HG03045 (cell line): ENCODE measurements at regions not wholly inside any gene's neighbourhood (a gene's known extent, or its start where the extent isn't known, plus 50 kb on each side); places are given as distances from the start of the nearest gene placed in this dataset.

ENCODE experiments used
- ATAC-seq: cut with Tn5 transposase; IDR thresholded peaks from one replicate; pipeline ENCODE4 v1.9.1; 2021; ENCODE audit warnings: mild to moderate bottlenecking, moderate library complexity; ENCODE audit not compliant: unreplicated experiment

DNA sequence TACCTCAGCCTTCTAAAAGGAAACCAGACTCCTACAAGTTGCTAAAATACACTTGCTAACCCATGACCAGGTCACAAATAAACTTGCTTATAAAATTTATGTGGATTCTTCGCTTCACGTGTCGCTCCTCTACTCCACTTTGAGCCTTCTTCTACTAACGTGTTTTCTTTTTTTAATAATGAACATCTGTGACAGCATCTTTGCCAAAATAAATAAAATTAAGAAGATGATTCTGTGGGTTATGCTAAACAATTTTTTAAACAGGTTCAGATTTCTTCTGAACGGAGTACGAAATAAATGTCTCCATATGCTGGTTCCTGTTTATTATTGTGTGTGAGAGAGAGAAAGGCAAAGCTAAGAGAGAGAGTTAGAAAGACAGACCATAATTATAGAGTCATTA lies 735.8 kb downstream of the LTN1 start:
- ATAC-seq, result no peak

- ATAC-seq, result no peak
Measured at GRCh38 chr21:28256420-28256831, 736.3 kb downstream of the LTN1 start.

- ATAC-seq, result no peak
Measured at GRCh38 chr21:28253961-28254360, 738.7 kb downstream of the LTN1 start.

- no peak for ATAC-seq
Measured at GRCh38 chr21:28253338-28253737, 739.3 kb downstream of the LTN1 start.

- ATAC-seq, result no peak
Measured at GRCh38 chr21:28252928-28253327, 739.7 kb downstream of the LTN1 start.

- ATAC-seq, result no peak
Measured at GRCh38 chr21:28250946-28251345, 741.7 kb downstream of the LTN1 start.

- ATAC-seq, result no peak
Measured at GRCh38 chr21:28247454-28248020, 745.1 kb downstream of the LTN1 start.

- no peak for ATAC-seq
Measured at GRCh38 chr21:28240586-28240985, 752.1 kb downstream of the LTN1 start.

GRCh38 chr21:28239340-28239739 lies 753.3 kb downstream of the LTN1 start:
- no peak for ATAC-seq

DNA sequence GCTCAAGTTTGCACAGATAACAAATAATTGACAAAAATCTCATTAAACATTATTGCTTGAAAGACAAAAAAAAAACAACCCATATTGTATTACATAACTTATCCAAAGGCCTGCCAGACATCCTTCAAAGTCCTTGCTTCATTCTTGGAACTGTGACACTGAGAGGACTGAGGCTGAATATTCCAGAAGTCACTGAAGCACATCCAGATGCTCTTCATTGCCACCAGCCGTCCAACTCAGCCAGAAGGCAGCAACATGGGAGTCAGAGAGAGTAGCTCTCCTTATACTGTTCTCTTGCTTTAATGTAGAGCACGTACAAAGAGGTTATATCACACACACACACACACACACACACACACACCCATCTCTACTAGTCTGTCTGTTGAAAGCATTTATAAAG lies 755.0 kb downstream of the LTN1 start:
- ATAC-seq, result no peak

DNA sequence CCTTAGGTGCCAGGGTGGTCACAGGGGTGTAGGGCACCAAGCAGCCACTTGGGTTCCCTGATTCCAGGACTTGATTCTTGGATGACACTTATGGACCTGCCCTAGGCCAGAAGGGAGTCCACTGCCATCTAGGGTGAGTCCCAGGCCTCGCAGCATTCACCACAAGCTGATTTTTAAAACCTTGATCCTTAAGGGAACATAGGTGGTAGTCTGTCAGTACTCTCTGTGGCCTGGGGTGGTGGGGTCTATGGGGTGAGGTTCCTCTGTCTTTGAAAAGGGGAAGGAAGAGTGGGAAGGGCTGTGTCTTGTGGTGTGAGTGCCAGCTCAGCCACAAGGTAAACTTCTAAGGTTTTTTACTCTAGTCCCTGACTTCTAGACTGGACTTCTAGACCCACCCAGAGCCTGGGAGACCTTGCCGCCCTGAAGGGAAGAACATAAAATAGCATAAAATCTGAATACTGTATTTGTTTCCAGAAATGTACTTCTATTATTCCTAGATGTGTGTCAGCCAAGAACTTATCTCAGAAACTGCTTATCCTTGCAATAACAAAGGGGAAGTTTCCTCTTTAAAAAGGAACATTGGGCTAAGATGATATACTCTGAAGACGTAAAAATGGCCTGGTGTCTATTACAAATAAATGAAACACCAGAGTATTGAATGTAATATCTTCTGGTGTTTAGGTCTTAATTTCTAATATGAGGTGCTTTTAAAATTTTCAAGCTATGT lies 757.3 kb downstream of the LTN1 start:
- no peak for ATAC-seq

DNA sequence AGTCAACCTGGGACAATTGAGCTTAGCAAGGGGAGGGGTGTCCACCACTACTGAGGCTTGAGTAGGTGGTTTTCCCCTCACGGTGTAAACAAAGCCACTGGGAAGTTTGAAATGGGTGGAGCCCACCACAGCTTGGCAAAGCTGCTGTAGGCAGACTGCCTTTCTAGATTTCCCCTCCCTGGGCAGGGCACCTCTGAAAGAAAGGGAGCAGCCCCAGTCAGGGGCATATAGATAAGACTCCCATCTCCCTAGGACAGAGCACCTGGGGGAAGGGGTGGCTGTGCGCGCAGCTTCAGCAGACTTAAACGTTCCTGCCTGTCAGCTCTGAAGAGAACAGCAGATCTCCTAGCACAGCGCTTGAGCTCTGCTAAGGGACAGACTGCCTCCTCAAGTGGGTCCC lies 758.4 kb downstream of the LTN1 start:
- ATAC-seq, result no peak

- ATAC-seq, result no peak
Measured at GRCh38 chr21:28233536-28234220, 759.0 kb downstream of the LTN1 start.

DNA sequence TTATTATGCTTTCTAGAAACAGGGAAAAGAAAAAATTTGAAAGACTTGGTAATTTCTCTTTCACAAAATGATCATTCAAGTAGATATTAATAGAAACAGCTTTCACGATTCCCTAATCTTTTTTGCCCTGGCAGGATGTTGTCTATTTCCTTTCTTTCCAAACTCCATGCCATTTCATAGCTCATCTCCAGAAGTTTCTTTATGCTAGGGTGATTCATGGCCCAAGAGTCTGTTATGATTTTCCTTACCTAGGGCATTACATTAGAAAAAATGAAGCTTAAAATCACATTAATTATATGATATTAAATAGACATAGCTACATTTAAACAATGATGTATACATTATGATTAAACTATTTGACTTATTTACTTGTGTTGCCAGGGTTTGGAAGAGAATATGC lies 762.1 kb downstream of the LTN1 start:
- no peak for ATAC-seq

DNA sequence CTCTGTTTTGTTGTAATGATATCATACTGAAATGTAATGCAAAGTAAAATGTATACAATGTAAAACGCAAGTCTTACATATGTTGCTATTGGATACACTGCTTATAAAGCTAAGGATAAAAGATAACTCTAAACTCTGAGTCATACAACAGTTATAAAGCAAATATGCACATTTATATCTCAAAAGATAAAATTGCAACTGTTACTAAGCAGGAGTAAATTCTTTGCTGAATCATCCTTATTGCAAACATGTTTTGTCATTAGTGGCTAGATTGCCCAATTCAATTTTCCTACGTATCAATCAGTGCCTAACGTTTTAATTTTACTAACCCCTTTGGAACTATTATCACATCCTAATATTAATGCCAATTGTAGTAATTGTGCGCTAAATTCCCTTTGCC lies 762.9 kb downstream of the LTN1 start:
- no peak for ATAC-seq

GRCh38 chr21:28228636-28228995 lies 764.1 kb downstream of the LTN1 start:
- ATAC-seq, result no peak

- no peak for ATAC-seq
Measured at GRCh38 chr21:28227881-28228635, 764.6 kb downstream of the LTN1 start.

GRCh38 chr21:28226563-28226962 lies 766.1 kb downstream of the LTN1 start:
- ATAC-seq, result no peak

DNA sequence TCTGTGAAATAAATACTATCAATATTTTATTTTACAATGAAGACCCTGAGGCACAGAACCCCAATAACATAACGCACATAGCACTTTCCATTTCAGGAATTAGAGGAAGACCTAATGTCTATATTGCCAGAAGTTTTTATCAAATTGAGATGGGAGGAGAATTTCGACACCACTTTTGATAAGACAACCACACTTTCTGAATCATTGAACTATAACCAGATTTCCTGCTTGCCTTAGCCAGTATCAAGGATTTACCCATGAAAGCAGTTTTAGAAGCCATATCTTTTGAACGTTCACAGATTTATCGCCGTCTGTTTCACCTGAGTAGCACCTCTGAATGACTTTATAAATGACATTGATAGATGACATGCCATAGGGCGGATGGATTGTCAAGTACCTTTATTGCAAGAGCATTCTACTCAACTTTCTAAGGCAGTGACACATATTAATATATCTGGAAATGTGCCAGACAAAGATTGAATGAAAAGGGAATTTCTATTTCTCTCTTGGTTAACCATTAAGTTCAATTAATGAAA lies 768.4 kb downstream of the LTN1 start:
- no peak for ATAC-seq

DNA sequence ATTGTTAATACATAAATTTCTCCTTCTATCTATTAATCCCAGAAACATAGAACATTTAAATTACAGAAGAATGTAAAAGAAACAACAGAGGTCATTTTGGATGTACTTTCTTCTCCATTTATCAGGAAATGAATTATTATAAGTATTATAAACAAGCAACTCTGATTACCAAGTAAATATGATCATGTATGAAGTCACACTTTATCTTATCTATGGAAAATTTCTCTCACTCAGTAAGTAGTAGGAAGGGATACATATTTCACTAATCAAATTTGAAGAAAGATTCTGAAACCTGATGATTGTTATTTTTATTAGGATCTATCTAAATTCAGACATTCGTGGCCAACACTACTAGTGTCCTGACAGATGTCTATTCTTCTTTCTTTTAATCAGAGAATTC lies 770.7 kb downstream of the LTN1 start:
- ATAC-seq, result no peak

GRCh38 chr21:28220680-28221079 lies 772.0 kb downstream of the LTN1 start:
- no peak for ATAC-seq
